ENCODE measurements at regions not wholly inside any gene's neighbourhood (a gene's known extent, or its start where the extent isn't known, plus 50 kb on each side); places are given as distances from the start of the nearest gene placed in this dataset.
"Not testable (repeated sequence)": the region's sequence is repeated elsewhere in the genome, so short reads cannot be mapped to it uniquely, and the experiment has no call there.

DNA sequence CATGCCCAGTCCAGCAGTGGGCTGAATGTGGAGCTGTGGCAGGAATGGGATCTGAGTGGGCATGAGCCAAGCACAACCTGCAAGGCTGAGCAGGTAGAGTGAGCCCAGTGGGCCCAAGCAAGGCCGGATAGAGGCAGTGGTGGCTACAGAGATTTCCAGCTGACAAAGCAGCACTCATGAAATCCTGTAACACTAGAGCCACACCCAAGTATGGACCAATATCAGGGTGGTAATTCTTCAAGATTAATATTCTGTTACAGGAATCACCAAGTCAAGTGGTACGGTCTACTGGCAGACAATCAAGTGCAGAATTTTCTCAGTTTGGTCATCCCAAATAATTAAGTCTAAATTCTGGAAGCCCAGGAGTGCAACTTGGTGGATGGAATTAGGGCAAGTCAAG lies 132.4 kb upstream of the ENPEP start:
- POLR2A ChIA-PET (ENCODE audit: unreplicated experiment), result no interaction called here
- H2AFZ ChIP-seq, result no peak overlapping the region
- no peaks in the 10 kb centered on the region for H3K36me3 ChIP-seq (ENCODE audit: low read depth)
- no TSS peak for BruUV-seq (replicated peaks)
- no peaks in the 10 kb centered on the region for H3K4me1 ChIP-seq (replicated peaks; ENCODE audit: insufficient read depth)
- intact Hi-C loops (cut with micrococcal nuclease; ENCODE audit: unreplicated experiment), result loop anchor here (10.0 kb wide), 1 partner anchor 339 kb away; no protein-coding TSS in a partner anchor
- H3K9me3 ChIP-seq (ENCODE audit: insufficient read depth, low read depth), result no peaks in the 10 kb centered on the region
- no peak for TF ChIP-seq EZH2 (IDR thresholded peaks at IDR 0.05; ENCODE audit: low read depth)
- TF ChIP-seq, protein P1, sequence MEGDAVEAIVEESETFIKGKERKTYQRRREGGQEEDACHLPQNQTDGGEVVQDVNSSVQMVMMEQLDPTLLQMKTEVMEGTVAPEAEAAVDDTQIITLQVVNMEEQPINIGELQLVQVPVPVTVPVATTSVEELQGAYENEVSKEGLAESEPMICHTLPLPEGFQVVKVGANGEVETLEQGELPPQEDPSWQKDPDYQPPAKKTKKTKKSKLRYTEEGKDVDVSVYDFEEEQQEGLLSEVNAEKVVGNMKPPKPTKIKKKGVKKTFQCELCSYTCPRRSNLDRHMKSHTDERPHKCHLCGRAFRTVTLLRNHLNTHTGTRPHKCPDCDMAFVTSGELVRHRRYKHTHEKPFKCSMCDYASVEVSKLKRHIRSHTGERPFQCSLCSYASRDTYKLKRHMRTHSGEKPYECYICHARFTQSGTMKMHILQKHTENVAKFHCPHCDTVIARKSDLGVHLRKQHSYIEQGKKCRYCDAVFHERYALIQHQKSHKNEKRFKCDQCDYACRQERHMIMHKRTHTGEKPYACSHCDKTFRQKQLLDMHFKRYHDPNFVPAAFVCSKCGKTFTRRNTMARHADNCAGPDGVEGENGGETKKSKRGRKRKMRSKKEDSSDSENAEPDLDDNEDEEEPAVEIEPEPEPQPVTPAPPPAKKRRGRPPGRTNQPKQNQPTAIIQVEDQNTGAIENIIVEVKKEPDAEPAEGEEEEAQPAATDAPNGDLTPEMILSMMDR (conservative IDR thresholded peaks at IDR 0.05), result no peak
- no peak overlapping the region for H3K27ac ChIP-seq
- H3K4me2 ChIP-seq, result no peak overlapping the region
- CTCF ChIA-PET, result interaction anchor here (0.5 to 1.0 kb wide), 2 partner anchors 28 to 169 kb away, joined by 4 to 5 read pairs; no protein-coding TSS in a partner anchor
- H3F3A ChIP-seq (ENCODE audit: insufficient read depth, low read depth), result no peaks in the 10 kb centered on the region
- H4K20me1 ChIP-seq (ENCODE audit: insufficient read depth), result no peaks in the 10 kb centered on the region
- no peaks in the 10 kb centered on the region for H3K9me2 ChIP-seq (ENCODE audit: insufficient read depth)
- no peaks in the 10 kb centered on the region for H3K27me3 ChIP-seq (ENCODE audit: insufficient read depth, low read depth)
- no peak overlapping the region for H3K4me3 ChIP-seq
- no peaks in the 10 kb centered on the region for H3K79me2 ChIP-seq (ENCODE audit: low read depth)
- no peak for DNase-seq

- DNase-seq; H3K27me3 ChIP-seq (ENCODE audit: insufficient read depth, low read depth); H3K79me2 ChIP-seq (ENCODE audit: low read depth); BruUV-seq (replicated peaks); H3K27ac ChIP-seq; H3K9me2 ChIP-seq (ENCODE audit: insufficient read depth); CTCF ChIA-PET; H3K4me3 ChIP-seq; H3K9me3 ChIP-seq (ENCODE audit: insufficient read depth, low read depth); H3K4me1 ChIP-seq (replicated peaks; ENCODE audit: insufficient read depth); H3K4me2 ChIP-seq; H3F3A ChIP-seq (ENCODE audit: insufficient read depth, low read depth); POLR2A ChIA-PET (ENCODE audit: unreplicated experiment); H4K20me1 ChIP-seq (ENCODE audit: insufficient read depth); H3K36me3 ChIP-seq (ENCODE audit: low read depth); H2AFZ ChIP-seq: not testable (repeated sequence)
- intact Hi-C loops (cut with micrococcal nuclease; ENCODE audit: unreplicated experiment), result loop anchor here (10.0 kb wide), 1 partner anchor 336 kb away; no protein-coding TSS in a partner anchor
Measured at GRCh38 chr4:110341118-110341517, 134.8 kb upstream of the ENPEP start.

GRCh38 chr4:110335399-110335798 lies 137.0 kb upstream of the ELOVL6 start:
- CTCF ChIA-PET, result no interaction called here
- Histone ChIP-seq H3K27me3 (ENCODE audit: insufficient read depth, low read depth) (no peaks in the 10 kb centered on the region), H3K4me3 (no peak overlapping the region), H3K36me3 (ENCODE audit: low read depth) (no peaks in the 10 kb centered on the region), H3K27ac (no peak overlapping the region), H3K79me2 (ENCODE audit: low read depth) (no peaks in the 10 kb centered on the region), H3K9me3 (ENCODE audit: insufficient read depth, low read depth) (no peaks in the 10 kb centered on the region), H4K20me1 (ENCODE audit: insufficient read depth) (no peaks in the 10 kb centered on the region), H2AFZ (no peak overlapping the region), H3K9me2 (ENCODE audit: insufficient read depth) (no peaks in the 10 kb centered on the region), H3F3A (ENCODE audit: insufficient read depth, low read depth) (no peaks in the 10 kb centered on the region), H3K4me1 (replicated peaks; ENCODE audit: insufficient read depth) (no peaks in the 10 kb centered on the region), H3K4me2 (no peak overlapping the region)
- no peak for TF ChIP-seq EZH2 (IDR thresholded peaks at IDR 0.05; ENCODE audit: low read depth)
- TF ChIP-seq, protein P1 (conservative IDR thresholded peaks at IDR 0.05), result no peak
- POLR2A ChIA-PET (ENCODE audit: unreplicated experiment), result no interaction called here
- BruUV-seq (replicated peaks), result no TSS peak
- intact Hi-C loops (cut with micrococcal nuclease; ENCODE audit: unreplicated experiment), result no loop called here
- DNase-seq, result no peak

DNA sequence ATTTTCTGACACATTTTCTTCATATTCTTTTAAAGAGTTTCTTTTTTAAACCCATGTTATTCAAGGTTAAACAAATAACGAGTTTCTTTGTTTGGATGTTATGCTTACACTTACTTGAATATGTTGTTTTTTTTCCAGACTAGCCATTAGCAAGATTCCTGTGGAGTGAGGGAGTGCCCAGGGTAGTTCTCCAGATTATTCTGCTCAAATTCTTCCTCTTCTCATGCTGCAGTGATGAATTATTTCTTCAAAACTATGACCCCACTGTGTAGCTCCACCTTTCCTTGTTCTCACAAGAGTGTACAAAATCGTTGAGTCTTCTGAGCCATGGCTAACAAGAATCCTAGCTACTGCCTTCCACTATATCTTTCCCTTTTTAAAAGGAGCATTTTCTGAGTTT lies 134.1 kb upstream of the ELOVL6 start:
- intact Hi-C loops (cut with micrococcal nuclease; ENCODE audit: unreplicated experiment), result no loop called here
- ChIA-PET POLR2A (ENCODE audit: unreplicated experiment) (no interaction called here), CTCF (no interaction called here)
- Histone ChIP-seq H3F3A (ENCODE audit: insufficient read depth, low read depth) (no peaks in the 10 kb centered on the region), H3K36me3 (ENCODE audit: low read depth) (no peaks in the 10 kb centered on the region), H3K9me2 (ENCODE audit: insufficient read depth) (no peaks in the 10 kb centered on the region), H3K4me1 (replicated peaks; ENCODE audit: insufficient read depth) (no peaks in the 10 kb centered on the region), H3K79me2 (ENCODE audit: low read depth) (no peaks in the 10 kb centered on the region), H3K27ac (no peak overlapping the region), H3K27me3 (ENCODE audit: insufficient read depth, low read depth) (no peaks in the 10 kb centered on the region), H4K20me1 (ENCODE audit: insufficient read depth) (no peaks in the 10 kb centered on the region), H3K4me3 (no peak overlapping the region), H3K4me2 (no peak overlapping the region), H2AFZ (no peak overlapping the region), H3K9me3 (ENCODE audit: insufficient read depth, low read depth) (no peaks in the 10 kb centered on the region; the same call in 1 of the 2 replicates)
- no peak for DNase-seq
- no peak for TF ChIP-seq EZH2 (IDR thresholded peaks at IDR 0.05; ENCODE audit: low read depth)
- TF ChIP-seq, protein P1 (conservative IDR thresholded peaks at IDR 0.05), result no peak
- no TSS peak for BruUV-seq (replicated peaks)

GRCh38 chr4:110326426-110326825 lies 128.0 kb upstream of the ELOVL6 start:
- H3K27me3 ChIP-seq (ENCODE audit: insufficient read depth, low read depth); POLR2A ChIA-PET (ENCODE audit: unreplicated experiment); BruUV-seq (replicated peaks); DNase-seq; H3K79me2 ChIP-seq (ENCODE audit: low read depth); H4K20me1 ChIP-seq (ENCODE audit: insufficient read depth); H3K4me3 ChIP-seq; intact Hi-C loops (cut with micrococcal nuclease; ENCODE audit: unreplicated experiment); CTCF ChIA-PET; H3K36me3 ChIP-seq (ENCODE audit: low read depth); H2AFZ ChIP-seq; H3K4me1 ChIP-seq (replicated peaks; ENCODE audit: insufficient read depth); H3K27ac ChIP-seq; H3K4me2 ChIP-seq; H3F3A ChIP-seq (ENCODE audit: insufficient read depth, low read depth); H3K9me2 ChIP-seq (ENCODE audit: insufficient read depth); H3K9me3 ChIP-seq (ENCODE audit: insufficient read depth, low read depth): not testable (repeated sequence)
